IMR-90 (cell line): ENCODE measurements at regions not wholly inside any gene's neighbourhood (a gene's known extent, or its start where the extent isn't known, plus 50 kb on each side); places are given as distances from the start of the nearest gene placed in this dataset.

Experiments
- CEBPB ChIP-seq: IDR thresholded peaks from 2 replicates; pipeline ENCODE4 v1.6.1; 2012; ENCODE audit warnings: low read depth, low read length, improper control_type of control experiment
- MAZ ChIP-seq: IDR thresholded peaks from 2 replicates; pipeline ENCODE4 v1.6.1; 2012; ENCODE audit warnings: low read depth, mild to moderate bottlenecking, low read length, improper control_type of control experiment, moderate library complexity, borderline replicate concordance
- MXI1 ChIP-seq: IDR thresholded peaks from 2 replicates; pipeline ENCODE4 v1.6.1; 2012; ENCODE audit warnings: low read depth, mild to moderate bottlenecking, low read length, moderate library complexity, borderline replicate concordance
- POLR2A ChIP-seq: IDR thresholded peaks from 2 replicates; pipeline ENCODE4 v1.6.1; 2012; ENCODE audit warnings: mild to moderate bottlenecking, low read depth, low read length
- RAD21 ChIP-seq: IDR thresholded peaks from 2 replicates; pipeline ENCODE4 v1.6.1; 2012; ENCODE audit warnings: low read length, improper control_type of control experiment
- RFX5 ChIP-seq: IDR thresholded peaks from 2 replicates; pipeline ENCODE4 v1.8.0; 2012; ENCODE audit warnings: low read depth, mild to moderate bottlenecking, low read length, moderate library complexity
- SMC3 ChIP-seq: fragments of 150-350 bp; IDR thresholded peaks from 2 replicates; pipeline ENCODE4 v1.6.1; 2016; ENCODE audit warnings: low read depth, mild to moderate bottlenecking, antibody characterized with exemption, low read length, moderate library complexity
- TF ChIP-seq, protein P1 (sequence below): conservative IDR thresholded peaks from 2 replicates; pipeline ENCODE4 v1.5.1; 2012; ENCODE audit warnings: mild to moderate bottlenecking, low read depth, low read length, improper control_type of control experiment
- TF ChIP-seq, protein P2 (sequence below): fragments of 150-350 bp; IDR thresholded peaks from 2 replicates; pipeline ENCODE4 v1.6.1; 2017; ENCODE audit warnings: mild to moderate bottlenecking, antibody characterized with exemption, low read length, low read depth

DNA sequence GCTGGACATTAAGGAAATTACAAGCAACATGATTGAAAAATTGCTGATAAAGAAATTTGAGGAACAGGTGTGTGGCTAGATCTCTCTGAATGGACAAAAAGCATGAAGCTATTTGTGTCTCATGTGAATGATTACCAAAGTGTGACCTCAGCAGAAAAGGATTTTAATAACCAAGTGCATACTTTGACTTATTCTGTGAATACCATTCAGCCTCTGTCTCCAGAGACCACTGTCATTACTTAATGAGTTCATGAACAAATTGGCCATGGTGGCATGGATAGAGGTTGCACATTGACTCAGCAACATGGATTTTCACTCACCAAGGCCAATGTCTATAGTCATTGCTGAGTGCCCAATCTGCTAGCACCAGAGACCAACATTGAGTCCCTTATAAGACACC lies 874.6 kb upstream of the POT1 start:
- TF ChIP-seq, protein P1, sequence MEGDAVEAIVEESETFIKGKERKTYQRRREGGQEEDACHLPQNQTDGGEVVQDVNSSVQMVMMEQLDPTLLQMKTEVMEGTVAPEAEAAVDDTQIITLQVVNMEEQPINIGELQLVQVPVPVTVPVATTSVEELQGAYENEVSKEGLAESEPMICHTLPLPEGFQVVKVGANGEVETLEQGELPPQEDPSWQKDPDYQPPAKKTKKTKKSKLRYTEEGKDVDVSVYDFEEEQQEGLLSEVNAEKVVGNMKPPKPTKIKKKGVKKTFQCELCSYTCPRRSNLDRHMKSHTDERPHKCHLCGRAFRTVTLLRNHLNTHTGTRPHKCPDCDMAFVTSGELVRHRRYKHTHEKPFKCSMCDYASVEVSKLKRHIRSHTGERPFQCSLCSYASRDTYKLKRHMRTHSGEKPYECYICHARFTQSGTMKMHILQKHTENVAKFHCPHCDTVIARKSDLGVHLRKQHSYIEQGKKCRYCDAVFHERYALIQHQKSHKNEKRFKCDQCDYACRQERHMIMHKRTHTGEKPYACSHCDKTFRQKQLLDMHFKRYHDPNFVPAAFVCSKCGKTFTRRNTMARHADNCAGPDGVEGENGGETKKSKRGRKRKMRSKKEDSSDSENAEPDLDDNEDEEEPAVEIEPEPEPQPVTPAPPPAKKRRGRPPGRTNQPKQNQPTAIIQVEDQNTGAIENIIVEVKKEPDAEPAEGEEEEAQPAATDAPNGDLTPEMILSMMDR: no peak
- no peak for TF ChIP-seq RFX5
- no peak for TF ChIP-seq SMC3
- no peak for TF ChIP-seq RAD21
- TF ChIP-seq, protein P2, sequence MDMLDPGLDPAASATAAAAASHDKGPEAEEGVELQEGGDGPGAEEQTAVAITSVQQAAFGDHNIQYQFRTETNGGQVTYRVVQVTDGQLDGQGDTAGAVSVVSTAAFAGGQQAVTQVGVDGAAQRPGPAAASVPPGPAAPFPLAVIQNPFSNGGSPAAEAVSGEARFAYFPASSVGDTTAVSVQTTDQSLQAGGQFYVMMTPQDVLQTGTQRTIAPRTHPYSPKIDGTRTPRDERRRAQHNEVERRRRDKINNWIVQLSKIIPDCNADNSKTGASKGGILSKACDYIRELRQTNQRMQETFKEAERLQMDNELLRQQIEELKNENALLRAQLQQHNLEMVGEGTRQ: no peak
- no peak for TF ChIP-seq MAZ
- no peak for TF ChIP-seq POLR2A
- TF ChIP-seq MXI1: no peak
- no peak for TF ChIP-seq CEBPB
